Astrocyte of the spinal cord (primary cell): ENCODE measurements at regions not wholly inside any gene's neighbourhood (a gene's known extent, or its start where the extent isn't known, plus 50 kb on each side); places are given as distances from the start of the nearest gene placed in this dataset.

ENCODE experiments used
- DNase-seq: peaks from one replicate; pipeline ENCODE4 v3.0.0; 2011; ENCODE audit warnings: low read depth, low spot score
- H3K4me3 ChIP-seq: 2 replicates; pipeline ENCODE4 v1.5.1; 2011; ENCODE audit warnings: low read depth, mild to moderate bottlenecking, low read length, moderate library complexity
- CTCF ChIP-seq: IDR thresholded peaks from 2 replicates; pipeline ENCODE4 v1.5.1; 2012; ENCODE audit warnings: low read depth, mild to moderate bottlenecking, low read length, inconsistent platforms
- in situ Hi-C: cut with HindIII; loops from 2 replicates; pipeline ENCODE4 v1.10.0; 2017; ENCODE audit warnings: low sequenced_read_pairs

GRCh38 chr16:51544851-51545467 lies 393.9 kb upstream of the SALL1 start:
- H3K4me3 ChIP-seq = no peak overlapping the region
- no peak for DNase-seq
- no peak for TF ChIP-seq CTCF
- in situ Hi-C loops = no loop called here

DNA sequence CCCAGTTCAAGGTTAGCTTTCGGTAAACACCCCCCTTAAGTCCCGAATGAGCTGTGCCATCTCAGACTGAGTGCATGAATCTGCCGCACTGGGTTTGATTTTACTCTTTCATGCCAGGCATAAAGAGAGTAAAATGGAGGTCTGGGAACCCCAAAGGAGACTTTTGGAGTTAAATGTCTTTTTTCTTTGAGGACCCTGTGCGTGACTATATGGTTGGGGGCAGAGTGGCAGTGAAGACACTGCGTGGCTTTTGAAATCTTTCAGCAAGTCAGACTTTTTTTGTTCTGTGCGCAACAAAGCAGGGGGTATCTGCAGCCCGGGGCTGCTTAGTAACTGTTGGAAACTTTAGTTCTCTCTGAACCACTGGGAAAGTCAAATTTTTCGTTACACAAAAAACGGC lies 392.9 kb upstream of the SALL1 start:
- in situ Hi-C loops = no loop called here
- no peak for TF ChIP-seq CTCF

GRCh38 chr16:51542981-51543815 lies 392.1 kb upstream of the SALL1 start:
- no peak for DNase-seq
- H3K4me3 ChIP-seq = no peak overlapping the region
- in situ Hi-C loops = no loop called here
- no peak for TF ChIP-seq CTCF

More for the DNA sequence above, 392.9 kb upstream of the SALL1 start:
- no peak for DNase-seq
- H3K4me3 ChIP-seq = no peak overlapping the region

GRCh38 chr16:51540259-51540658 lies 389.2 kb upstream of the SALL1 start:
- no peak for TF ChIP-seq CTCF
- no peak overlapping the region for H3K4me3 ChIP-seq
- in situ Hi-C loops = no loop called here
- peak; percentile 58 for DNase-seq

DNA sequence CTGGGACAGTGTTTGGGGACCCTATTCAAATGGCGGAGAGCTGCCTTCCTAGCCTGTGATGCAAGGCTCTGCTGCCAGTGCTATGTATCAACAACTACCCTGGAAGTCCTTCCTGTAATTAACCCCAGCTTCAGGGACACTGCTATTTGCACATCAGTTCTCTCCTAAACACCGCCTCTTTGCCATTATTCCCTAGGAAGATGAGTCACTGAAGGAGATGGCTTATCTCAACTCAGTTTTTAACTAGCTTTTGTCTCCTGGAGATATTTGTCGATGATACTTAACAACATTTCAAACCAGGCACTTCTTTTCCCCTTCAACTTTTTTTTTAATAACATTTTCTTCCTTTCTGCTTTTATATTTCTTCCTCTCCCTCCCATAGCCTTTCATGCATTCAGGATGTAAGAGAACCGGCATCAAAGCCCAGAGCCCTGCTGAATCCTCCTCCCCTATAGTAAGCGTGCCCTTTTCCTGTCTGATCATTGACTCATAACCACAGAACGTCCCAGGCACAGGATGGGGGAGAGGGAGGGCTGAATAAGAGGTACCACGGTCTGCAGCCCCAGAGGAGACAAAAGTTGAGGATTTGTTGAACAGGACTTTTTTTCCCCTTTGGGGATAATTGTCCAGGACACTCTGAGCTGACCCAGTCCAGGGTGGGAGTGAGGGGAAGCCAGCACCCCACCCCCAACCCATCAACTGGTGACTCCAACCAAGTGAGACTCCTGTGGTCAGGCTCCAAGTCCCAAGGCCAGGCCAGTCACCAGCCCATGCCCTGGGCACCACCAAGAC lies 387.8 kb upstream of the SALL1 start:
- peak; percentile 96 for DNase-seq
- TF ChIP-seq CTCF = no peak
- H3K4me3 ChIP-seq = no peak overlapping the region
- in situ Hi-C loops = no loop called here

DNA sequence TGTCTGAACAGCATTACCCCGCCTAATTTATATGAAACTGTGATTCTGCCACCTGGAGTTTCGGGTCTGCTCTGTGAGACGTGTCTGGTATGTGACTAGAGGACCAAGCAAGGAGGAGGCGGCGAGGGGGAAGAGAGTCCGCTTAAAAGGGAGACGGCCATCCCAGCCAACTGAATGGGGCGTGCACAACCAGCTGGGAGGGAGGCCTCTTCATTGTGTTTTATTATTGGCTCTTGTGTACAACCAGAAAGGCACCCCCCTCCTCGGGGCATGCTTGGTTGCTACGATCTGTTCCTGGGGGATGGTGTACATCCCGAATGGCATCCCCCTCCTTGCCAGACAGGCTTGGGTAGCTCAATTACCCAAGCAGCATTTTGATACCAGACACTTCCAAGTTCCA lies 384.5 kb upstream of the SALL1 start:
- no peak overlapping the region for H3K4me3 ChIP-seq
- no peak for TF ChIP-seq CTCF
- in situ Hi-C loops = no loop called here
- no peak for DNase-seq
